ENCODE measurements at regions not wholly inside any gene's neighbourhood (a gene's known extent, or its start where the extent isn't known, plus 50 kb on each side); places are given as distances from the start of the nearest gene placed in this dataset.

DNA sequence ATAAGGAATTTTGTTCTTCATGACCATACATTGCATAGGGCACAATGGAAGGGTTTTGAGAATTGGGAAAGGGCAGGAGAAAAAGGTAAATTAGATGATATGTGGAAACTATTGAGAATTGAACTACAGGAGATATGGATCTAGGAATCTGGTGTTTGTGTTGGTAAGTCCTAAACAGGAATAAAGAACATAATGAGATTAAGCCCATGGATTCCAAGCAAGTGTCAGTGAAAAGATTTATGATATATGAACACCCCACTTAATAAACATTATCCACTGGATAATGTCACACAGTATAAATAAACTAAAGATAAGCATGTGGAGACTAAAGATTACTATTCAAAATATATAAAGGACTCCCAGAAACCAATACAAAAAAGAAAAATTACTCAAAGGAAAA lies 98.2 kb downstream of the TNFSF18 start:
- DNase-seq (ENCODE audit: low spot score): no peak

DNA sequence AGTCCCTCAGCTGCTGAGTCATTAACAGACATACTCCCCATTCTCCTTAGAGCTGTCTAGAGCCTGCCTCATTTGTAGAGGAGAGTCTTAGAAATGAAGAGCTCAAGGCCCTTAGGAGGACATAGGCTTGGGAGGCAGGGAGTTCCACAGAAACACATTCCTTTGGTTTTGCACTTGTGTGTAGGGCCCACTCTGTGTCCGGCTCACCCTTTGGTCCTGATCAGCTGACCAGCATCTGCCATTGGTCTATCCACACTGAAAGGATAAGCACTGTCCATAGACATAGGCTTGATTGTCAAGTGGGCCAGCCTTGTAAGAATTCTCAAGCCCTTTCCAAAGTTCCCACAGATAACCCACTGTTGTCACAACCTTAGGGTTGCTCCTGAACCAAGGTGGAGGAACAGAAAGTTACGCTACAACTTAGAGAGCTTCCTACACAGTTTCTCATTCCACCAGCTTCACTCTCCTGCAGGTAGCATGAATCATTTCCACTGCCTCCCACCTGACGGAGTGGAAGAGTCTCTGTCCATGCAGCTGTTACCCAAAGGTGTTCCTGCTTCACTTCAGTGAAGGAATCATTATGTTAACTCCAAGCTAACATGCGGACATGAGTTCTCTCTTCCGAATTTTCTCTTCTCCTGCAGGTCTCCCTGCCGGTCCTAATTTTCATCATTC lies 96.1 kb downstream of the TNFSF18 start:
- no peak for DNase-seq (ENCODE audit: low spot score)

DNA sequence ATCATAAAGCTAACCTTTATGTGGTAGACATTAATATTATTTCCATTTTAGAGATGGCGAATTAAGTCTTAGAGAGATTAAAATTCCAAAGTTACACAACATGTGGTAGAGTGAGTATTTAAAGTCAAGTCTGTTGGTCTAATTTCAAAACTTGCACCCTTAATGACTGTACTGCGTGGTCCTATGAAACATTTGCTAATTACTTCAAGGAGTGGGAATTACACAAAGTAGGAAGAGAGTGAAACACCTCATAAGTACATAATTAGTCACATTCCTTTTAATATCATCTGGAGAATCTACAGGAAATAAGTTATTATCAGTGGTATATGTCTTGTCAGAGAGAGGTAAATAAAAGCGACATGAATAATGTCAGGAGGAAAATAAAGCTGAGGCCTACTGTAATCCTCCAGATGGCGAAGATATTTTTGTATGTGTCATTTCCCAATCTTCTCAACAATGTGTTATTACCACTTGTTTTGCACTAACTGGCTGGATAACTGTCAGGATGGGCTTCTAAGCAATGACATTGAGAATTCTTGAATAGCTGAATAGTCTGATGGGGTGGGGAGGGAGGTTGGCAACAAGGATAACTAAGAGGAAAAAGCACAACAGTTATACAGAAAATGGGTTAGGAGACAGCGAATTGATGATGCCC lies 95.5 kb downstream of the TNFSF18 start:
- DNase-seq (ENCODE audit: low spot score): no peak

DNA sequence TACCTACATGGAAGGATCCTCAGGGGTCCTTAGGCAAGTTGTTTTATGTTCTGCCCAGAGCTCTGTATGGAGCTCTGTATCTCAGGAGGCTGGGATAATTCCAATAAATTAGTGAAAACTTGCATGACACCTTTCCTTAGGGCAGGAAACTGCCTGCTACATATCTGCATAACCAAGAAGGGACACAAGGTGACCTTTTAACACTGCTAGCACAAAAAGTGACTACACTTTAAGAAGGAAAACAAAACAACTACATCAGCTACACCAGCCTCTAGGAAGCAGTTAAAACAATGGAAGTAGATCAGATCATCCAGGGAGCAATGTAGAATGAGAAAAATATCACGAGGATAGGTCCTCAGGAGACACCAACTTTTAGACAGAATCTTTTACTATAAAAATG lies 93.9 kb downstream of the TNFSF18 start:
- DNase-seq (ENCODE audit: low spot score): no peak

DNA sequence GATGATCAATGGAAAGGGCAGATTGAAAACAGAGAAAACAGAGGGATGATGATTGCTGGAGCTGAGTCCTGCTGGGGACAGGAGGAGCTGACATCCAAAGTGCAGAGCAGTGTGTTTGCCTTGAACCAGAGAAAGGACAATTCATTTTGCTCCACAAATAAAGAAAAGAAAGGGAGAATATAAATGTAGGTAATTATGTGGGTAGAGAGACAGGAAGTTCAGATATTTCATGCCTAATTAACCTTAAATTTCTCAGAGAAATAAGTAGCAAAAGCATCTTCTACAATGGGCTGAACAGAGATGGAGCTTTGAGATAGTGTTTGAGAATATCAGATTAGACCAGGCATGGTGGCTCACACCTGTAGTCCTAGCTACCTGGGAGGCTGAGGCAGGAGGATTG lies 93.2 kb downstream of the TNFSF18 start:
- DNase-seq (ENCODE audit: low spot score): no peak

DNA sequence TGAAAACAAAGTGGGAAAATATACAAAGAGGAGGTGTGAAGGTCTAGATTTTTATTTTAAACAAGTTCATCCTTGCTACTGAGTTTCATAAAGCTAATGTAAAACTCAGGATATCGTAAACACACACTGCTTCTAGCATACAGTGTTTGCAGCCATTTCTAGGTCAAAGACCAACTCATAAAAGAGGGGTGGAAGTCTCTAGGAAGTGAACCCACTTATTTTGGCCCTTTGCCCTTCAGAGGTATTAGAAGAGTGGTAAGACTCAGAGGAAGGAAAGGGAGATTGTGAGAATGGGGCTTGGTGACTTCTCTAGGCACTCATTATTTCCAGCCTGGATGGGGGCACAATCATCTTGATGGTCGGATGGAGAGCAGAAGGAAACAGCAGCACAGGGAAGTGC lies 91.2 kb downstream of the TNFSF18 start:
- DNase-seq (ENCODE audit: low spot score): no peak

DNA sequence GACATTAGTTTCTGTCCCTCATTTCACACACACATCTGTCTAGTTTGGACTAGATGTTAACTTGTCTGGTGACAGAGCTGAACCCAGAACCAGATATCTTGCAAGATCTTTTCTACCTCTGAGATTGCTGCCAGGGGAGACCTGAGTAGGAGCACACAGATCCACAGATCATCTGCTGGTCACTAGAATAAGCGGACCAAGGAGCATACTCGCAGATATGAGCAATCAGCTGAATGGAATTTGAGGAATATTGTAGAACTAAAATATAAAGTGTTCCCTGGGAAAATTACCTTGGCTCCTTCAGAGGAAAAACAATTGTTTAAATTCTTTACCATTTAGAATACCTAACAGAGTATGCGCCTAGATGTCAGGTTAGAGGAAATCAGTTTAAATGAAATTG lies 90.7 kb downstream of the TNFSF18 start:
- no peak for DNase-seq (ENCODE audit: low spot score)

DNA sequence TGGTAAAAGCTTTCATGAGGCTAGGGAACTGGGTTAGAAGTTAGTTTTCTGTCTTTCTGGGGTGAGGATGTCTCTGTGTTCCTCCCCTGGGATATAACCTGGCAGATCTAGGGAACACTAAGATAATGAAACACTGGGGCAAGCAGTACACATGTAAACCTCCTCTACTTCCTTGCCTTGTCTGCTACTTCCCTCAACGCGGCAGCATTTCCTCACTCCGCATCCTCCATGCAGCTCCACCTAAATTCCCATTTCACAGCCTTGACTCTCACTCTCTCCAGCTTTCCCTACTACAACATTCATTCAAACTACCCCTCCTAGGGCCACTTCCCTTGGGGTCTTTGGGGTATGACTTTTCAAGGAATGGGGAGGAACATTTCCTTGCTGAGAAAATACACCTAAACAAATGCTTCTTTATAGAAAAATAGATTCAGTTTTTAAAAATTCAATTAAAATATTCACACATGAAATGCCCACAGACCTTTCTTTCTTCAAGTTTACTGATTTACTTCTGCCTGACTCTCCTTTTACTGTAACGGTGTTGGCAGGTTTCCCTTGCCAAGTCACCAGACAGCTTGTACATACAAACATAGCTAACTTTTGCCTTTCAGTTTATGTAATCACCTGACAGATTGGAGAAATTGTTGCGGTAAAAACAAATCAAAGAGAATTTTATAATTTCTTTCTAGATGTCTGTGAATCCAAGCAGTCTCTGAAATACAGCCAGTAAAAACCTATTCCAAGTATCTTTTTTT lies 90.1 kb downstream of the TNFSF18 start:
- no peak for DNase-seq (ENCODE audit: low spot score)

DNA sequence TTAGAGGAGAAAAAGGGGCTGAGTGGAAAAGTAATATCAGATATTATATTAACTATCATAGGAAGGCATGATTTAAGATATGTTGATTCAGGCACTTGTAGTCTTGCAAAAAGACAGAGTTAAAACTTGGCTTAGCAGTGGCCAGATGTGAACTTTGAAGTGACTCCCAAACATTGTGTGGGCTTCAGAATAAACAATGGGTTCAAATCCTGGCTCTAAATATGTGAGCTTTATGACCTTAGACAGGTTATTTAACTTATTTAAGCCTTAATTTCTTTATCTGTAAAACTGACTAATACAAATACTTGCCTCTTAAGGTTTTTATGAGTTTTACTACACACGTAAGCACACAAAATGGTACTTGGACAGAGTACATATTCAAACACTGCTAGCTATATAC lies 85.9 kb downstream of the TNFSF18 start:
- no peak for DNase-seq (ENCODE audit: low spot score)

DNA sequence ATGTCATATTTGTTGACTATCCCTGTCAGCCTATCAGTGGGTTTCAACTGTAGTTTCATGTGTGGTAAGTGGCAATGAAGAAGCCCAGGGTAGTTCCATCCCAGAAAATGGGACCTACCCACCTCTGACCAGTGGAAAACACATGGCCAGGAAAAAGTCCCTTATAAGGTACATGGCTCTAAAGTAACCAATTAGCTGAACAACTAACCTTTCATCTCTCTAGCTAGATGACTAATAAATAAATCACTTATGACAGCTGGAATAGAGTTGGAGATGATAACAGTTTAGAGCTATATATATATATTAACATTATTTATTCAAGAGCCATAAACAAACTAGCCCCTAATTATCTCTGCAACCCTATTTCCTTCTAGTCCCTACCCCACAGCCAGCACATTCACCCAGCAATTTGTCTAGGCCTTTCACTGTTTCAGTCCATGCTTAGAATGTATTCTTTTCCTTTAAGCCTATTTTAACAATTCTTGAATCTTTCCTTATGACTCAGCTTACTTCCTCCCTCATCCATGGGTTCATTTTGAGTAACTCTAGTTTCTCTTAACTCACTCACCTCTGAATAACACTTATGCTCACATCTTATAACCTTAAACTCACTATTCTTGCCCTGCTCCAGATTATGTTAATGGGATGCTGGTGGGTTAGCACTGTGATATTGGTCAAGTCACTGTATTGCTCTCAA lies 83.7 kb downstream of the TNFSF18 start:
- DNase-seq (ENCODE audit: low spot score): no peak

DNA sequence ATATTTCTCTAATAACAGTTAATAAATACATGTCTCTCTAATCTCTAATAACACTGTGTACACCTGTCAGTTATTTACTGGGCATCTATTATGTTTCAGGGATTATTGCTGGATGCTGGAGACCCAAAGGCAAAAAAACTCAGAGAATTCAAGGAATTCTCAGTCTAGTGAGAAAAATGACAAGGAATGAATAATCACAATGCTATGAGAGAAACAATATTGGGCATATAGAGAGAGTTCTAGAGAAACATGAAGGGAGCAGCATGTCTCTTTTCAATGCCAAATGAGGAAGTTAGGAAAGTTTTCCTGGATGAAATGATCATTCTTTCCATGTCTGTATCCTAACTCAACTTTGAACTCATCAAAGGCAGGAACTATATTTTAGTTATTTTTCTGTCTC lies 82.8 kb downstream of the TNFSF18 start:
- no peak for DNase-seq (ENCODE audit: low spot score)

DNA sequence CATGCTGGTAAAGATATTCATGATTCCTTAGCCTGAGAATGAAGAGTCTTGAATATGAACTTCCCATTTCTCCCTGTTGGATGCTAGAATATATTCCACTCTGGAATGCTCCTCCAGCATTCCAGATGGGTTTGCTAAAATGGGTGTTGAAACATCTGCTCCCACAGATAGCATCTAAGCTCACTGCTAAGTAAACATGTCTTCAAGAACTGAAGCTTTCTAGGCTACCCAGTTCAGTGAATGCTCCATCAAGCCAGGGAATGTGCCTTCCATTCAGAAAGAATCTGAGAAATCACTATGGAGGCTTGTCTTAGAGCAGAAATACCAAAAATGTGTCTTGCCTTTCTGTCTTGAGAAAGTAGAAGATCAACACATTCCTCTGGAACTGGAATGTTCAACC lies 81.1 kb downstream of the TNFSF18 start:
- DNase-seq (ENCODE audit: low spot score): no peak

DNA sequence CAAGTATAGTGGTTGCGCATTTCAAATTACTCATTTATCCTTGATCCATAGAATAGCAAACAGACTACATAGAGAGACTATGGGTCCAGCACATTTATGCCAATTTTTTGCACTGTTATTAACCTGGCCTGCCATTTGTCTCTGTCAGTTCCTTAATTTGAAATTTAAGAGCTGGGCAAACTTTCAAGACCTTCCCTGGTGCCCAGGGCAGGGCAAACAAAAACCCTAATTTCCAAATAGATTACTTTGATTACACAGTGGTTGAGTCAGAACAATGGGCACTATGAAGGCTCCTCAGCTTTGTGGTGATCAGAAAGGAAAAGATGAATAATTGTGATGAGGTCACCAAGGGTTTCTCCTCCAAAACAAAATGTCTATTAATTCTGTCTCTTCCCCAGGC lies 80.6 kb downstream of the TNFSF18 start:
- no peak for DNase-seq (ENCODE audit: low spot score)

DNA sequence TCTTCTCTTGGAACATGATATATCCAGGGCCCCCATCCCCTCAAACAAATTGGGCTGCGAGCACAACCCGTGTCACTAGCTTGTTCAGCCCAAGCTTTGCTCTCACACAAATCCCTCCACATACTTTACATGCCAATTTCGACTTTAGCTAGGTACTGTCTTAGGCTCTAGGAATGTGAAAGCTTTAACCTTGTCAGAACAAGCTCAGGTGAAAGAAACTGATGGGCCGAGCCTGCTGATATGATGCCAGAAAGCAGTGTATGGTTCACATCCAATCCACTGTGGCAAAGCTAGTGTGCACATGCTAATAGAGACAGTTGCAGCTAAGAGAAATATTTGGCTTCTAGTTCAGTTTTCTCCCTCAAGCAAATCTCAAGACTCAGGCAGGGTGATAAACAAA lies 79.5 kb downstream of the TNFSF18 start:
- no peak for DNase-seq (ENCODE audit: low spot score)

DNA sequence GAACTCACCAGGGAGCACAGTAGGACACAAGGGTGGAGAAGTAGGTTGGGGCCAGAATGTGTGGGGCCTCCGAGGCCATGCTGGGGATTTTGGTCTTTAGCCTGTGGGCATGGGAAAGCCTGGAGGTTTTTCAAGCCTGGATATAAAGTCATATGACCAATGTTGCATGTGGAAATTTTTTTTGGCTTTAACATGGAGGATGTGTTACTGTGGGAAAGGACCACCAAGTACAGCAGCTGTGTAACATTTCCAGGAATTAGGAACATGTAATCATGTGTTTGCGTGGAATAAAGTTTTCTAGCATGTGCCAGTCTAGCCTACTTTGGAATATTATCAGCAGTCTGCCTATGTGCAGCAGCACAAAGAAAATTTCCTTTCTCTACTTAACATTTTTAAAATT lies 78.5 kb downstream of the TNFSF18 start:
- no peak for DNase-seq (ENCODE audit: low spot score)

DNA sequence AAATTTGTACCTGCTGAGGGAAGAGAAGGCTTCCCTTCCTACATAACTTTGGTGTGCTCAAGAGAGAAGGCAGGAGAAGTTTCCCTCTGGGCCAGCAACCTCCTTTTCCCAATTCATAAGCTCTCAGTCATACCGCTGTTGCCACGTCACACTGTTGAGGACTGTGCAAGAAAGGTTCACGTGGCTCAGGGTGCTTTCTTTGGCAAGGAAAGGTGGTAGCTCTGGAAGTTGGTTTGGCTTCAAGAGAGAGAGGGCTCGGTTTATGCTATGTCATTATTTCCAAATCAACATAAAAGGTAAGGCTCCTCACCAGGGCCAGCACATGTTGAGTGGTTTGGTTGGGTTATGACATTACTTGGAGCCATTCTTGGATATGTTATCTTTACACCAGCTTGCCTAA lies 77.3 kb downstream of the TNFSF18 start:
- no peak for DNase-seq (ENCODE audit: low spot score)

DNA sequence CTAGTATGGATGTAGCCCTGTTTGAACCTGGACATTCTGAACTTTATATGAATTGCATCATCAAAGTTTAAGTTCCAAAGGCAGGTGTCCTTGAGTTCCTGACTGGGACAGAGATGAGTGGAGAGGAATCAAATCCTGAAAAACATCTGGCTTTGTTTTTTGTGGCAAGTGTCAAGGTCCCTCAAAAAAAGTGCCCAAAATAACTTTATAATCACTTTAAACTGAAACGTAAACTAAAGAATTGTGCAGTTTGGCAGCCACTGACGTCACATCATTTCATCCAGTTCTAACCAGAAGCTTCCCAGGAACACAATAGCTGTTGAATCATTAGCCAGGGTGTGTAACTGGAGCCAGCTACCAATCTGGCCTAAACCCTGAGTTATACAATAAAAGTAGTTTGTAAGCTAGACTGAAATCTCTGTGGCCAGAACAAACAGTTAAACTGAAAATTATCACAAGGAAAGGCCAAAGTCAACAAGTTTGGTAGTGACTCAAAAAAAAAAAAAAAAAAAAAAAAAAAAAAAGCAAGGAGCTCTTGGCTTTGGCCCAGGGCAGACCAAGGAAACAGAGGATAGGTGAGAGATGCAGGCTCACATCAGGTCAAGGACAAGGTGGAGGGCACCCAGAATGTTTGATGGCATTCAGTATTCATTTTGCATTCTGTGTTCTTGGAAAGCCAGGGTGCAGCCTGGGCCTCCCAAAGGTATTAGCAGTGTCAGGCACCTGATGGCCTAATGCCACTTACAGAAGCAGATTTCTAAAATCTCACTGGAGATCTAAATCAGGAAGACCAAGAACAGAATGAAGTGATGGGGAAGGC lies 74.3 kb downstream of the TNFSF18 start:
- DNase-seq (ENCODE audit: low spot score): no peak

DNA sequence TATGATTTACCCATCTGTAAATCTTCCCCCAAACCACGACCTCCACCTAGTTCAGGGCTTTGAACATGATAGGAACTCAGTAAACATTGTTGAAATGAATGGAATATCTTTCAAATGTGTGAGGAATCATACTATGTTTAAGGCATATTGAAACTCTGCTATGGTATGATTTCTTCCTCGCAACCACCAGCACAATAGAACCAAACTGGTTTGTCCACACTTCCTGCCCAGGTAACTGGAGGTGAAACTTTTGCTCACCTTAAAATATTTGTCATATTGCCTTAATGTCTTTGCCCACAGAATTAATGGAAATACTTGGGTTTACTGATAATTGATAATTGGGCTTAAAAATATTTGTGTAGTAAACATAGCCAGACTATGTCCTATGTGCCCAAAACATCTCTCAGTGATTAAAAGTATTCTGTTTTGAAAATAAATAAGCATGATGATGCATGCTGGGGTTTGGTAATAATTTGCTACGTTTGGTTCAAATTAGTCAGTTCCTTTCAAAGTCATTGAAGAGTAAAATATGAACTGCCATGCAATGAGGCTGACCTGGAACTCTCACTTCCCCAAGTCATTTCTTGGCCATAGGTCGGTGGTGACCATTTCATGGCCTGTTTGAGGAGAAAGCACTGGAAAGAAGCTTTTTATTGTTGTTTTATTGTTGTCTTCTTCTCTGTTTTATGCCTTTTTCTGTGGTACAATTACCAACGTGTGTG lies 73.3 kb downstream of the TNFSF18 start:
- no peak for DNase-seq (ENCODE audit: low spot score)

DNA sequence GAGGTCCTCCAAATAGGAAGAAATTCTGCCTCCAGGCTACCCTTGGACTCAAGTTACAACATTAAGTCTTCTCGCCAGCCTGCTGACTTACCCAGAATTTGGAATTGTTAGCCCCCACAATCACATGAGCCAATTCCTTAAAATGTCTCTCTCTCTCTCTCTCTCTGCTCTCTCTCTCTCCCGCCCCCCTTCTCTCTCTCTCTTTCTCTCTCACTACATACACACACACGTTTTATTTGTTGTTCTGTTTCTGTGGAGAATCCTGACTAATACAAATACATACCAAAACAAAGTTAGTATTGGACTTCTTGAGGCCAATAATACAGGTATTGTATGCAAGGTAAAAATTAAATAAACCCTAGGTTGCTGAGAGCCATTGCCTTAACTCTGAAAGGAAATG lies 72.1 kb downstream of the TNFSF18 start:
- DNase-seq (ENCODE audit: low spot score): no peak

DNA sequence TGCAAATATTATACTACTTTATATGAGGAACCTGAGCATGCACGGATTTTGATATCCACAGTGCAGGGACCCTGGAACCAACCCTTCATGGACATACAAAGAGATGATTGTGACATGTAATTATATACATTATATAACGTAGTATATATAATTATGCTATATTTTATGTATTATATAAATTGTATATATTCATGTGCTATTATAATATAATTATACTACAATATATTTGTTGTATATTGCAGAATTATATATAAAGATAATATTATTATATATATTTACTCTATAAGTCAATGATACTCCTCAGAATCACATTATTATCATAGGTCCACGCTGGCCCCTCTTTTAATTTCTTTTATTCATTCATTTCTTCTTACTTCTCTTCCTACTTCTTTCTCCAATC lies 70.9 kb downstream of the TNFSF18 start:
- no peak for DNase-seq (ENCODE audit: low spot score)

DNA sequence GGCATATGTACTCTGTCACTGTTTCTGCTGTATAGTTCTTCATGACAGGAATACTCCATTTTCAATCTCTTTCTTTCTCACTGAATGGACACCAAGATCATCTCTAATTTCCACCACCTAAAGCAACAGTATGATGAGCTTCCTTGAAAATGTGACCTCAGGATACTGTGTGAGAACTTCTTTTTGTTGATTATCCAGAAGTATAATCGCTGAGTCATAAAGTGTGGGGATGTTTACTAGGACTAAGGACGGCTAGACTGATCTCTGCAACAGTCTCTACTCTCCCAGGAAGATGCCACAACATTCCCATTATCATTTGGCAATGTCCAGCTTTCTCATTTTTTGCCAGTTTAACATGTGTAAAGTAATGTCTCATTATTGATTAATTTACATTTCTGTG lies 70.3 kb downstream of the TNFSF18 start:
- DNase-seq (ENCODE audit: low spot score): no peak

Data from germinal center (tissue), 1 donor.